GM12874 (cell line): ENCODE measurements at regions not wholly inside any gene's neighbourhood (a gene's known extent, or its start where the extent isn't known, plus 50 kb on each side); places are given as distances from the start of the nearest gene placed in this dataset.

Experiments used
- CTCF ChIP-seq: IDR thresholded peaks from 2 replicates; pipeline ENCODE4 v1.5.1; 2011; ENCODE audit warnings: low read depth, mild to moderate bottlenecking, control low read depth, low read length, moderate library complexity; ENCODE audit not compliant: insufficient read depth

- no peak for TF ChIP-seq CTCF
Measured at GRCh38 chr3:4061783-4062360, 241.3 kb upstream of the SETMAR start.

DNA sequence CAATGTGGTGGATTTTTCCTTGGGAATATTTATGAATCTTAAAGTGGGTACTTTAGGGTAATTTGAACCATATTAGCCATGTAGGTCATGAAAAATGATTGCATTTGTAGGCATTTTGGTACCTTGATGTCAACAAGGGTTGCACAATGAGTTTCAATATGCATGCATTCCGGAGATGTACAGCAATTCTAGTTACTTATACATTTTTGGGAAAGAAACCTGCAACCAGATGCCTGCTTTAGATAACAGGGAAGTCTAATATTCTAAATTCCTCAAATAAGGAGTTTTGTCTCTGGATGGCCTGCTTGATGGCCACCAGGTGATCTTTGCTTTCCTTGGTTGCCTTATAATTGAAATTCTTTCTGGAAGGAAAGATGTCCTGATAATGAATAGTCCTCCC is 240.5 kb upstream of the SETMAR start:
- TF ChIP-seq CTCF, result no peak

GRCh38 chr3:4063916-4064574 is 239.1 kb upstream of the SETMAR start:
- TF ChIP-seq CTCF, result no peak

GRCh38 chr3:4065085-4065484 is 238.1 kb upstream of the SETMAR start:
- TF ChIP-seq CTCF, result no peak

GRCh38 chr3:4065554-4065953 is 237.6 kb upstream of the SETMAR start:
- TF ChIP-seq CTCF, result no peak

DNA sequence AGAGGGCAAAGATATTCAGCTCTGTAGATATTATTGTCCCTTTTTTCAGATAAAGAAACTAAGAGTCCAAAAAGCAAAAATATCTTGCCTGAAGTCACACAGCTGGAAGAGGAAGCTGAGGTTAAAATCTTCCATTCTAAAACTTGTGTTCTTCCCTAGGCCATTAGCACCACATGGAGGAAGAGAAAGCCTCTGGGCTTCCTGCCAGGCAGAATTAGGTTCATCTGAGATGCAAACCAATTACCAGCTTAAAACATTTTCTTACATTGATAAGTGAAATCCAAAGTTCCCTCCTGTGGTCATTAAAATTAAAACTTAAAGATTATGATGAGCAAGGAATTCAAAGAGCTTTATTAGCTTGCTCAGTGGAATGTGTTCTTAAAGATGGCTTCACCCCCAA is 235.3 kb upstream of the SETMAR start:
- no peak for TF ChIP-seq CTCF

DNA sequence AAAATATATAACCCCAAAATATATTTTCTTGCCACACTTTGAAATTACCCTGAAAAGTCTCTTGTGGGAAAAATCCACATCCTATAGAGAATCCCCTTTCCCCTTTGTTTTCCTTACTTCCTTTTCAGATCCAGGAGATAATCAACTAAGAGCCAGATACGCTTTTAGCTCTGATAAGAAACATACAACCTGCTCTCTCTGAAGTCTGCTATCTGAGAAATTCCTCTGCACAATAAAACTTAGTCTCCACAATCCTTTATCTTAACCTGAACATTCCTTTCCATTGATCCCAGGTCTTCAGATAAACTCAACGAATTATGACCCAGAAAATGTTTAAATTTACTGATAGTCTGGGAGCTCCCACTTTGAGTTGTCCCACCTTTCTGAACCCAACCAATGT is 233.4 kb upstream of the SETMAR start:
- TF ChIP-seq CTCF, result no peak
